GM12865 (cell line): ENCODE measurements at regions not wholly inside any gene's neighbourhood (a gene's known extent, or its start where the extent isn't known, plus 50 kb on each side); places are given as distances from the start of the nearest gene placed in this dataset.

ENCODE experiments used
- DNase-seq: peaks from one replicate; pipeline ENCODE4 v3.0.0; 2010; ENCODE audit warnings: low read depth
- H3K4me3 ChIP-seq: 2 replicates; pipeline ENCODE4 v1.5.1; 2011; ENCODE audit warnings: mild to moderate bottlenecking, low read depth, low read length, control low read depth
- TF ChIP-seq, protein P1 (sequence below): IDR thresholded peaks from 2 replicates; pipeline ENCODE4 v1.5.1; 2011; ENCODE audit warnings: low read length, control low read depth, low read depth, inconsistent platforms; ENCODE audit not compliant: insufficient read depth; ENCODE audit errors: missing control alignments

DNA sequence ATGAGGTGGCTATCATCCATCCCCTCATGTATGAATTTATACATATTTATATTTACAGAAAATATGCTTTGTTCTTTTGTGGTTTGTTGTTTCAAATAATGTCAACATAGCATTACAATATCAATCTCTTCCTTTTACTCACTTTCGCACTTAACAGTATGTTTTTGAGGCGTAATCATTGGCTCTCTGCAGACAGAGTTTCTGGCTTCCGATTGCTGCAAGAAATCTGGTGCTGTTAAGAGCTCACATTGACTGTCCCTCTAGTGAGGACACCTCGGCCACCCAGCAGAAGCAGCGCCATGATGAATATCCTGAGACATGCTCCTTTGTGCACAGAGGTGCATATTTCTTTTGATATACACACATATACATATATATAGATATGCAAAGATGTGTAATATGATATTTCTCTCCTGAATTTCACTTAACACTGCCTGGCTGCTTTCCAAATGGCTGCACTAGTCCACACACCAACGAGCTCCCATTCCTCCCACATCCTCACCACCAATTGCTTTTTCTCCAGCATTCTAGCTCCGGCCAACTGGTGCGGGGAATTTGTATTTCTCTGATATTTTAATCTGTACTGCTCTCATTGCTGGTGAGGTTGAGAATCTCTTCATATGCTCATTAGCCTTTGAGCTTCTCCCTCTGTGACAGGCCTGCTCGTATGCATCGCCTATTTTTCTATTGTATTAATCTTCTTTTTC lies 248.4 kb downstream of the SIPA1L2 start:
- TF ChIP-seq, protein P1, sequence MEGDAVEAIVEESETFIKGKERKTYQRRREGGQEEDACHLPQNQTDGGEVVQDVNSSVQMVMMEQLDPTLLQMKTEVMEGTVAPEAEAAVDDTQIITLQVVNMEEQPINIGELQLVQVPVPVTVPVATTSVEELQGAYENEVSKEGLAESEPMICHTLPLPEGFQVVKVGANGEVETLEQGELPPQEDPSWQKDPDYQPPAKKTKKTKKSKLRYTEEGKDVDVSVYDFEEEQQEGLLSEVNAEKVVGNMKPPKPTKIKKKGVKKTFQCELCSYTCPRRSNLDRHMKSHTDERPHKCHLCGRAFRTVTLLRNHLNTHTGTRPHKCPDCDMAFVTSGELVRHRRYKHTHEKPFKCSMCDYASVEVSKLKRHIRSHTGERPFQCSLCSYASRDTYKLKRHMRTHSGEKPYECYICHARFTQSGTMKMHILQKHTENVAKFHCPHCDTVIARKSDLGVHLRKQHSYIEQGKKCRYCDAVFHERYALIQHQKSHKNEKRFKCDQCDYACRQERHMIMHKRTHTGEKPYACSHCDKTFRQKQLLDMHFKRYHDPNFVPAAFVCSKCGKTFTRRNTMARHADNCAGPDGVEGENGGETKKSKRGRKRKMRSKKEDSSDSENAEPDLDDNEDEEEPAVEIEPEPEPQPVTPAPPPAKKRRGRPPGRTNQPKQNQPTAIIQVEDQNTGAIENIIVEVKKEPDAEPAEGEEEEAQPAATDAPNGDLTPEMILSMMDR: no peak
- DNase-seq: no peak
- no peak overlapping the region for H3K4me3 ChIP-seq

DNA sequence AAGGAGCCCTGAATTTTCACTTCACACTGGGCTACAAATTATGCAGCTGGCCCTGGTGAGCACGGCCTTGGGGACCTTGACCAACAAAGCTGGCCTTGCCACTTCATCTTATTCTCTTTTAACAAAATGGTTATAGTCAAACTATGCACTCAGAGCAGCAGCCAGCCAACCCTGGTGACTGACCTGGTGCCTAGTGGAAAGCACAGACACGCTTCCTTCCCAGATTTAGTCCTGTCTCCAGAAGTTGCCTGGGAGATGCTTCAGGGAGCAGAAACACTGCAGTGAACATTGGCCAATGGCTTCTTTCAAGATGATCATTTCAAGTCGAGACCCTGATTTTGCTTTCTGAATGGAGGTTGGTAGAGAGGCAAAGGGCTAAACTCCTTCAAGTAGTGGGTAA lies 249.3 kb downstream of the SIPA1L2 start:
- no peak for DNase-seq
- H3K4me3 ChIP-seq: no peak overlapping the region
- TF ChIP-seq, protein P1: no peak

DNA sequence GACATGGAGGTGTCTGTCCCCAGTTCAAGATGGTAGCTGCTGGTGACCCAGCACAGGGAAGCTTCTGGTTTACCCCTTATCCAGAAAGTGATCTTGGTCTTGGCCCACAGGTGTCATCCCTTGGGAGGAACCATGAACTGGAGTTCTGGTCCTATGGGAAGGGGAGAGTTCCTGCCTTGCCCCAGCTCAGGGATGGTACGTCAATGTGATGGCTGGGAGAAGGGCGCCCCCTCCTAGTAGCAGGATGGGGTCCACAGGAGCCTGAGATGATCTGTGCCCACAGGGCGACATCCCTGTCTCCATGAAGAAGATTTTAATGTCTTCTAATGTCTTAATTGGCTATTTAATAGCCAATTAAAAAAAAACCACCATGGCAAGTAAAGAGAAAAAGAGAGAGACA lies 249.8 kb downstream of the SIPA1L2 start:
- TF ChIP-seq, protein P1: no peak
- no peak for DNase-seq
- no peak overlapping the region for H3K4me3 ChIP-seq

DNA sequence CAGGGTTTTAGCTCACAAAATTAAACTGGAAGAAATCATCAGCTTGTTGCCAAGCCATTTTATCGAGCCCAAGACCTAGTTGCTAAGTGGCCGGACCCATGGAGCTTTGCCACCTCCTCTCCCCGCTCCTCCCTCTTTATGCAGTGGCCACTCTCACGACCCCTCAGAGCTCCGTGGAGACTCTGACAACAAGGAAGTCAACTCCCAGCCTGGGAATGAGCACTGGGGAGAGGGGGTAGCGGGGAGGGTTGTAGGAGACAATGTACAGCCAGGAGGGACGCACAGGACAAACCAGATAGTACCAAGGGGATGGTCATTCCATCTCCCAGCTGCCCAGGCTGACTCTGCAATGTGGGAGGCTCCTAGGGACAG lies 250.9 kb downstream of the SIPA1L2 start:
- no peak for DNase-seq
- H3K4me3 ChIP-seq: no peak overlapping the region
- TF ChIP-seq, protein P1: no peak

DNA sequence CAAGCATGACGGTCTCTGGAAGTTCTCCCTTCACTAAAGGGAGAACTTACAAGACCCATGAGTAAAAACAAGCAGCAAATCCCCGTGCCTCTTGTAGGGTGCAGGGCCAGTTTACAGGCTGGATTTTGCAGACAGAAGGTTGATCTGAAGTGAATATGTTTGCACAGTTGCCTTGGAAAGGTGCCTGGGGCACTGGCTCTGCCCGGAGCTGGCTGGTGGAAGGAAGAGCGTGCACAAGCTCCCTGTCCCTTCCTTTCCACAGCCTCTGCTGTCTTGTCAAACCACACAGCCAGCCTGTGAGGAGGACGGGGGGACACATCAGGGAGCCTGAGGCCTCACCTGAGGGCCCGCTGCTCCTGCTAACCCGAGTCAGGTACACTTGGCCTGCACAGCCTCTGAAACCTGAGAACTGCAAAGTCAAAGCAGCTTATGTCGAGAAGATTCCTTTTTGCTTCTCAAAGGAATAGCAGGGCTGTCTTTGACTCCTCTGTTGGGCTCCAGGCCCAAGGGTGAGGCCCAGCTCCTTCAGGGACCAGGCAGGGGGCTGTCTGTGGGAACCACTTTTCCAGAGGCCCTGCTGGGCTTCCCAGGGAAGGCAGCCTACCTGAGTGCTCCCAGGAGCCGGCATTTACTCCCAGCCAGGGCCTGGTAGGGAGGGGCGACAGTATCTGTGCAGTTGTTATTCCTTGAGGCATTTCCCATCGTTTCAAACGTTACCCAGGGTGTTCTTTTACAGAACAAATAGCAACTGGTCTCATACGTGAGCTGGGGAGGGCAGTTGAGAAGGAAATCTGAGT lies 251.5 kb downstream of the SIPA1L2 start:
- TF ChIP-seq, protein P1: no peak
- no peak for DNase-seq
- H3K4me3 ChIP-seq: no peak overlapping the region

DNA sequence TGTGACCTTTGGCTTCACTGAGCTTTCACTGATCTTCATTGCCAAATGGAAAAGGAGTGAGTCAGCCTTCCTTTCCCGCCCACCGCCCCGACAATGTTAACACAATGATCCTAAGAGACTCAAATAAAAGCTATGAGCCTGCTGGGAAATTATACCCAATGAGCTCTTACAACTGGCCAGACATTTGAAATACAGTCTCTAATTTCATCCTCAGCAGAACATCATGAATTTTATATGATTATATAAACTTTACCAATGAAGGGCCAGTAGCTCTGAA lies 252.5 kb downstream of the SIPA1L2 start:
- TF ChIP-seq, protein P1: no peak
- H3K4me3 ChIP-seq: no peak overlapping the region
- no peak for DNase-seq
